Stomach smooth muscle (tissue), 2 donors: ENCODE measurements at regions not wholly inside any gene's neighbourhood (a gene's known extent, or its start where the extent isn't known, plus 50 kb on each side); places are given as distances from the start of the nearest gene placed in this dataset.

ENCODE experiments used
- H3K27ac ChIP-seq: one replicate; pipeline ENCODE4 v1.7.0; 2013; ENCODE audit warnings: mild to moderate bottlenecking, low read length, inconsistent platforms
- H3K27me3 ChIP-seq, 2 donors: one replicate each; pipeline ENCODE4 v1.7.0; 2013; ENCODE audit warnings: low read length in 2 of 2; ENCODE audit not compliant: insufficient read depth in 2 of 2, control insufficient read depth in 1 of 2
- H3K36me3 ChIP-seq, 2 donors: one replicate each; pipeline ENCODE4 v1.7.0; 2013; ENCODE audit warnings: low read length in 2 of 2; ENCODE audit not compliant: control insufficient read depth in 2 of 2, insufficient read depth in 2 of 2
- H3K4me1 ChIP-seq: one replicate; pipeline ENCODE4 v1.7.0; 2013; ENCODE audit warnings: low read length; ENCODE audit not compliant: control insufficient read depth, insufficient read depth
- H3K4me3 ChIP-seq, 2 donors: one replicate each; pipeline ENCODE4 v1.7.0; 2013; ENCODE audit warnings: low read length in 2 of 2
- H3K9ac ChIP-seq, 2 donors: one replicate each; pipeline ENCODE4 v1.7.0; 2013; ENCODE audit warnings: low read length in 2 of 2, mild to moderate bottlenecking in 1 of 2
- H3K9me3 ChIP-seq, 2 donors: one replicate each; pipeline ENCODE4 v1.7.0; 2013; ENCODE audit warnings: low read length in 2 of 2; ENCODE audit not compliant: control insufficient read depth in 2 of 2
- donor health status: healthy.
- donor health status: Pancreatic carcinoma.

DNA sequence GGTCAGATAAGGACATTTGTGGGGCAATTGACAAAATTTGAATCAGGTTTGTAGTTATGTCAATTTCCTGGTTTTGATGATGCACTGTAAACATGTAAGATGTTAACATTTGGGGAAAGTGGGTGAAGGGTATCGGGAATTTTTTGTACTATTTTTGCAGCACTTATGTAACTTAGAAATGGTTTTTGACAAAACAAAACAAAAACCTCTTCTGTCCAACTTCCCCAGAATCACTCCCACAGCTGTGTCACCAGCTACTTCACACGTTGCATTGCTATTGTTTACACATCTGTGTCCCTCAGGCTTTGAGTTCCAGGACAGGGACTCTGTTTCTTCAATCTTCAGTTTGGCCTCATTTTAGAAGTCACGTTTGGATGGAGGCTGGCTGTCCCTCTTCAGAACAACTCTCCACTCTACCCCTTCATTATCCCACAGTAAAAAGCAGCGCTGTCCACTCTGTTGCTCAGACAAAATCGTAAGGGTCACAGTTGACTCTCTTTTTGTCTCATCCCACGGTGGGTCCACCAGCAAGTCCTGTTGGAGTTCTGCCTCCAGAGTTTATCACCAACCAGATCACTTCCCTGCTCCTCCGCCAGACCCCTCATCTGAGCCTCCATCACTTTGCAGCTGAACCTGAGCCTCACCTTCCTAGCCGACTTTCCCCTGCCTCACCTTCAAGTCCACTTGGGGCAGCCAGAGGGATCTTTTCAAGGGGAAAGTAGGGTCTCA is 63.2 kb downstream of the NENF start:
- H3K27me3 ChIP-seq: peaks cover 0 to 3% of the 10 kb centered on the region in 2 donors
- no peak overlapping the region for H3K4me3 ChIP-seq
- no peak overlapping the region for H3K27ac ChIP-seq

DNA sequence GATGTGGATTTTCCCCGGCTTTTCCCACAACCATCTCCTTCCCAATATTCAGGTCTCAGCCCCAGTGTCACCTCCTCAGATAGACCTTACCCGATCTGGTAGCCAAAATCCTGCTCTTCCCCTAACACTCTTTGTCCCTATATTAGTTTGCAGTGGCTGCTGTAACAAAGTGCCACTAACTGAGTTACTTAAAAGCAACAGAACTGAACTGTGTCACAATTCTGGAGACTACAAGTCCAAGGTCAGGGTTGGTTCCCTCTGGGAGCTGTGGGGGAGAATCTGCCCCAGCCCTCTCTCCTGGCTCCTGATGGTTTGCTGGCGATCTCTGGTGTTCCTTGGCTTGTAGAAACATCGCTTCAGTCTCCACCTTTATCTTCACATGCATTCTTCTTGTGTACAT is 64.0 kb downstream of the NENF start:
- Histone ChIP-seq H3K27me3 (peaks cover 0 to 3% of the 10 kb centered on the region in 2 donors), H3K27ac (no peak overlapping the region), H3K9ac (no peak overlapping the region), H3K4me3 (no peak overlapping the region), H3K36me3 (no peaks in the 10 kb centered on the region), H3K9me3 (peaks cover 0 to 2% of the 10 kb centered on the region in 2 donors), H3K4me1 (no peaks in the 10 kb centered on the region)

More for the DNA sequence above, 63.2 kb downstream of the NENF start:
- no peaks in the 10 kb centered on the region for H3K9me3 ChIP-seq
- H3K4me1 ChIP-seq: no peaks in the 10 kb centered on the region
- no peak overlapping the region for H3K9ac ChIP-seq
- no peaks in the 10 kb centered on the region for H3K36me3 ChIP-seq

GRCh38 chr1:212497553-212497952 is 64.8 kb downstream of the NENF start:
- Histone ChIP-seq H3K9ac (no peak overlapping the region), H3K9me3 (peaks cover 0 to 2% of the 10 kb centered on the region in 2 donors), H3K4me1 (no peaks in the 10 kb centered on the region), H3K27ac (no peak overlapping the region), H3K27me3 (peaks cover 0 to 3% of the 10 kb centered on the region in 2 donors), H3K36me3 (no peaks in the 10 kb centered on the region), H3K4me3 (no peak overlapping the region)

DNA sequence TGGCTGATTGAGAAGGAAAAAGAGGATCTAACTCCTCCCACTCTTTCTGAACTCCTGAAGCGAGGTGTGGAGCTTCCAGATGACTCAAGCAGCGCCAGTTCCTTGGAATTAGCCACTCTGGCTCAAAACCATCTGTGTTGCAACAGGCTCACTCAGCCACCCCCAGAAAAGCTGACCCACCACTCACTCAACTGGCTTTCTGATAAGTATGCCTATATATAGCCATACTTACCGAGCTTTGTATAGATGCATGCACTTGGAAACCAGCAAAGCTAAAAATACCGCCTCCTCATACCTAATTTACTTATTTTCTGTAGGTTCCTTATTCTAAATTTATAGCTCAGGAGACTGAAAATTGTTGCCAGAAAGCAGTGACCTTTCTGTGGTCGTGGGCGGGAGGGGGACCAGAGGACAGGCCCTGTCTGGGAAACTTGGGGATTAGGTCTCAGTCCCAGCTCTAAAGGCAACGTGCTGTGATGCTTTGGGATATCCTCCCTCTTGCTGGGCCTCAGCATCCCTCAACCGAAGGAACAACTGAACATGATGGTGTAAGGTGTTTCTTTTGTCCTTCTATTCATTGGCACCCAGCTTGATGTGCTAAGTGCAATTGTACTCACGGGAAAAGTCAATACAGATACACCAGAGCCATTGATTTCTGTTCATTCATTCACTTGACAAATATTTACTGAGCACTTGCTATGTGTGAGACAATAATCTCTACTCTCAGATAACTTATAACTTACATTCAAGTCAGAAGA is 65.7 kb downstream of the NENF start:
- H3K4me1 ChIP-seq: no peaks in the 10 kb centered on the region
- H3K9ac ChIP-seq: no peak overlapping the region
- H3K27ac ChIP-seq: no peak overlapping the region
- no peak overlapping the region for H3K4me3 ChIP-seq
- H3K36me3 ChIP-seq: no peaks in the 10 kb centered on the region
- H3K27me3 ChIP-seq: peaks cover 0 to 3% of the 10 kb centered on the region in 2 donors
- peaks cover 0 to 2% of the 10 kb centered on the region in 2 donors for H3K9me3 ChIP-seq

DNA sequence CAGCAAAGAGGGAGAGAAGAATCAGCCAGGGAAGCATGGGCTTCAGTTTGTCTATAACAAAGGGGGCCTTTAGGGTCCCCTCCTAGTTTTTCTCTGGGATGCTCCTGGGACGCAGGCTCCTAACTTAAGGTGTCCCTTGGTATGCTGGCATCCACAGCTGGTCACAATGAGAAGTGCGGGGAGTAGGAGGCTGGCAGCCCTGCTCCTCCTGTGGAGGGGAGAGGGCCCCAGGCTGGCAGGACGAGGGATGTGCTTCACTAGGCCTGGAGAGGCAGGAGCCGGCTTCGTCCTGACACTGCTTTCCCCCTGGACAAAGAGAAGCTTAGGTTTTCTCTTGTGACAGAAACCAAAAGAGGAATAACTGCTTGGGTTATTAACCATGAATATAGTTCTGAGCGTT is 67.6 kb downstream of the NENF start:
- H3K27ac ChIP-seq: no peak overlapping the region

GRCh38 chr1:212500983-212501382 is 68.3 kb downstream of the NENF start:
- no peak overlapping the region for H3K9ac ChIP-seq
- H3K9me3 ChIP-seq: peaks cover 0 to 2% of the 10 kb centered on the region in 2 donors
- H3K4me3 ChIP-seq: no peak overlapping the region
- H3K27ac ChIP-seq: no peak overlapping the region
- no peaks in the 10 kb centered on the region for H3K4me1 ChIP-seq
- H3K27me3 ChIP-seq: peaks cover 0 to 3% of the 10 kb centered on the region in 2 donors
- no peaks in the 10 kb centered on the region for H3K36me3 ChIP-seq

More for the DNA sequence above, 67.6 kb downstream of the NENF start:
- Histone ChIP-seq H3K36me3 (no peaks in the 10 kb centered on the region), H3K9ac (no peak overlapping the region), H3K27me3 (peaks cover 0 to 3% of the 10 kb centered on the region in 2 donors), H3K4me3 (no peak overlapping the region), H3K4me1 (no peaks in the 10 kb centered on the region), H3K9me3 (peaks cover 0 to 2% of the 10 kb centered on the region in 2 donors)

DNA sequence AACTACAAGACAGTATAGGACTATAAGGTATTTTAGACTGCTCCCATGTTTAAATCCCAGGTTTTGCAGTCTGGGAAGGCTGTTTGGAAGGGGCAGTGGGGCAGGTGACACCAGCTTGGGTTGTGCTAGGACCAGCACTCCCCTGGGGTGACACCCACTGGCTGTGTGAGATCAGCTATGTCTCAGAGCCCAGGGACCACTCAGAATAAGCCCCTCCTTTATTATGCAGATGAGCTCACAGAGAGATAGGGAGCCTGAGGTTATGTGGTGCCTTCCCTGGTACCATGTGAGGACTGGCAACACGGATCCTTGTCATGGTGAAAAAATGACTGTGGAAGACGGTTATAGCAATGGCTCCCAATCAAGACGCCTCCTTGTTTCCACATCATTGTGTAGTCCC is 71.0 kb downstream of the NENF start:
- Histone ChIP-seq H3K4me1 (no peaks in the 10 kb centered on the region), H3K4me3 (no peak overlapping the region), H3K9me3 (peaks cover 0 to 2% of the 10 kb centered on the region in 2 donors)

DNA sequence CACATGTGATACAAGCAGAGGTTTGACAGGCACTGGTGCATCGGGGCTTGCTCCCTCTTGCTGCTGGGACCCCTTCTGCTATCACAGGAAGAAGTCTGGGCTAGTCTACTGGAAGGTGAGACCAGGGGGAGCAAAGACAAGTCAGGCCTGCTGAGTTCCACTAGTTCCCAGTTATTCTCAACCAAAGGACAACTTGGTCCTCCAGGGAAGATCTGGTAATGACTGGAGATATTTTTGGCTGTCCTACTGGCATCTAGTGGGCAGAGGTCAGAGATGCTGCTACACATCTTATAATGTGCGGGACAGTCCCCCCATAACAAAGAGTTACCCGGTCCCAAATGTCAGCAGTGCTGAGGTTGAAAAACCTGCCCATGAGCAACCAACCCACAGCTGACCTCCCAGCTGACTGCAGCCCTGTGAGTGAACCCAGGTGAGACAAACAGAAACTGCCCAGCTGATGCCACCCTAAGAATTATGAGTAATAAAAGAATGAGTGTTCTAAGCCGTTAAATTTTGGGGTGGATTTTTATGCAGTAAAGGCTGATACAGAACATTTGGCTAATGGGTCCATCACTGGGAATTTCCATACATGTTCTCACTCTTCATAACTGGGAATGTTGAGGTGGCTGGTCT is 71.6 kb downstream of the NENF start:
- Histone ChIP-seq H3K36me3 (no peaks in the 10 kb centered on the region), H3K4me1 (no peaks in the 10 kb centered on the region), H3K27me3 (no peaks in the 10 kb centered on the region), H3K9me3 (peaks cover 0 to 2% of the 10 kb centered on the region in 2 donors), H3K4me3 (no peak overlapping the region), H3K9ac (no peak overlapping the region), H3K27ac (no peak overlapping the region)

More for the DNA sequence above, 71.0 kb downstream of the NENF start:
- Histone ChIP-seq H3K9ac (no peak overlapping the region), H3K27ac (no peak overlapping the region), H3K36me3 (no peaks in the 10 kb centered on the region), H3K27me3 (no peaks in the 10 kb centered on the region)

DNA sequence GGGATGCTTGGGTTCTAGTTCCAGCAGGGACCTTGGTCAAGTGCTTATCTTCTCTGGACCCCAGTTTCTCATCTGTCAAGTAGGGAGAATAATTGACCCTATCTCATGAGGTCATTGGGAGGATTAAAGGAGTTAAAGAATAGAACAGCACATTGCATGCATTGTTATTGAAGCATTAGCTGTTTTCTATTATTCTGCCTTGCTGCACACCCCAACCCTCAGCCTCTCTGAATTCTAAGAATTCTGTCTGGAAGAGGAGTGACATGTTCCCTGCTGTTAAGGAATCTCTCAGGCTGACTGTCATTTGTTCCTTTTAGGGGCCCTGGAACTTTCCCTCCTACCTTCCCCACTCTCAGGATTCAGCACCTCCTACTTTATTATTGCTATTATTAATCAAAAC is 73.9 kb downstream of the NENF start:
- Histone ChIP-seq H3K4me1 (no peaks in the 10 kb centered on the region), H3K9me3 (no peaks in the 10 kb centered on the region), H3K9ac (no peak overlapping the region), H3K27ac (no peak overlapping the region), H3K4me3 (no peak overlapping the region), H3K36me3 (no peaks in the 10 kb centered on the region), H3K27me3 (no peaks in the 10 kb centered on the region)

DNA sequence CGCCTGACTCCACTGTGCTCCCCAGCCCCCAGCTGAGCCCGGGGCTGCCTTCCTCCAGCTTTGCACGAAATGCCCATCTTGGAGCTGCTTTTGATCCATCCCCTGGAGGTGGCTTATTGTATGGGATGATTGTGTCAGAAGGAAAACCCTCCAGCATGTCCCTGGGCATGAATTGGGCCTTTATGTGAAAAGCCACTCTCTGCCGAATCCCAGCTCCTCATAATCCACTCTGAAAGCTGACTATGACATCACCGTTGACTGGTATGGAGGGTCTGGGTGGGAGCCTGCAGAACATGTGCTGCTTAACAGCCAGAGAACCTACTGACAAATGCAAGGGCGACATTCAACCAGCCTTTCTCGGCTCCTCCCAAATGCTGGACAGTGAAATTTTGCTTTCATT is 74.6 kb downstream of the NENF start:
- Histone ChIP-seq H3K27me3 (no peaks in the 10 kb centered on the region), H3K36me3 (no peaks in the 10 kb centered on the region), H3K9ac (no peak overlapping the region), H3K27ac (no peak overlapping the region), H3K9me3 (no peaks in the 10 kb centered on the region), H3K4me1 (no peaks in the 10 kb centered on the region), H3K4me3 (no peak overlapping the region)
